BLaER1 treated with 17β-estradiol and CSF1 and Interleukin-3, amounts not matched to agents 10 nM and 100 nM (cell line): ENCODE measurements at regions not wholly inside any gene's neighbourhood (a gene's known extent, or its start where the extent isn't known, plus 50 kb on each side); places are given as distances from the start of the nearest gene placed in this dataset.
"Not testable (repeated sequence)": the region's sequence is repeated elsewhere in the genome, so short reads cannot be mapped to it uniquely, and the experiment has no call there.

Source experiments
- H3K27ac ChIP-seq, 11 experiments: shearing (Covaris generic); formaldehyde crosslinking; 2 replicates each; pipeline ENCODE4 v1.8.1; 2022
- H3K27me3 ChIP-seq, 11 experiments: shearing (Covaris generic); formaldehyde crosslinking; 2 replicates each; pipeline ENCODE4 v1.8.1; 2022
- H3K36me3 ChIP-seq, 11 experiments: shearing (Covaris generic); formaldehyde crosslinking; 2 replicates each; pipeline ENCODE4 v1.8.1; 2022
- H3K4me1 ChIP-seq, 10 experiments: shearing (Covaris generic); formaldehyde crosslinking; 2 replicates each; pipeline ENCODE4 v1.8.1; 2022
- H3K4me2 ChIP-seq, 11 experiments: shearing (Covaris generic); formaldehyde crosslinking; 2 replicates each; pipeline ENCODE4 v1.8.1; 2022
- H3K4me3 ChIP-seq, 10 experiments: shearing (Covaris generic); formaldehyde crosslinking; 2 replicates each; pipeline ENCODE4 v1.8.1; 2022
- H3K9ac ChIP-seq, 11 experiments: shearing (Covaris generic); formaldehyde crosslinking; 2 replicates each; pipeline ENCODE4 v1.8.1; 2022
- H3K9me3 ChIP-seq, 11 experiments: shearing (Covaris generic); formaldehyde crosslinking; replicated peaks in 1 of 11; 2 replicates each; pipeline ENCODE4 v1.8.1; 2022
- H4K20me1 ChIP-seq, 11 experiments: shearing (Covaris generic); formaldehyde crosslinking; 2 replicates each; pipeline ENCODE4 v1.8.1; 2022
- Cebpa-rat ChIP-seq, 11 experiments: shearing (Covaris generic); IDR thresholded peaks; 2 replicates each; pipeline ENCODE4 v1.8.1; 2022

DNA sequence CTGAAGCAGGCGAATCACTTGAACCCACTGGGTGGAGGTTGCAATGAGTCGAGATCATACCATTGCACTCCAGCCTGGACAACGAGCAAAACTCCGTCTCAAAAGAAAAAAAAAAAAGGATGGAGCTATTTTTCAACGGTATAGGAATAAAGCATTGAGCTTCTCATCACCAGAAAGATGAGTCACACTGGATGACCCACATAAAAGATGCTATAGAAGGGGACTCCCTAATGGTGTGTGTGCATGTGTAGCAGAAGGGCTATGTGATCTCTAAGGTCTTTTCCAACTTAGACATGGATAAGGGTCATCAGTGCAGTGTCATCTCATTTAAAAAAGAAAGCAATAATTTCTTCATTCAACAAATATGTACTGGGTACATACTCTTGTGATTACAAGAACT is 476.0 kb downstream of the MFSD1 start:
- H3K36me3 ChIP-seq: no peaks in the 10 kb centered on the region
- peaks cover 0 to 10% (median 0%) of the 10 kb centered on the region in 11 experiments; a peak in 2 of 22 replicates for H4K20me1 ChIP-seq
- H3K27ac ChIP-seq: no peak overlapping the region
- H3K4me2 ChIP-seq: no peak overlapping the region
- no peak for TF ChIP-seq Cebpa-rat (IDR thresholded peaks at IDR 0.05)
- H3K4me1 ChIP-seq: no peaks in the 10 kb centered on the region
- no peak overlapping the region for H3K4me3 ChIP-seq
- H3K27me3 ChIP-seq: no peaks in the 10 kb centered on the region
- H3K9ac ChIP-seq: no peak overlapping the region
- no peaks in the 10 kb centered on the region for H3K9me3 ChIP-seq

DNA sequence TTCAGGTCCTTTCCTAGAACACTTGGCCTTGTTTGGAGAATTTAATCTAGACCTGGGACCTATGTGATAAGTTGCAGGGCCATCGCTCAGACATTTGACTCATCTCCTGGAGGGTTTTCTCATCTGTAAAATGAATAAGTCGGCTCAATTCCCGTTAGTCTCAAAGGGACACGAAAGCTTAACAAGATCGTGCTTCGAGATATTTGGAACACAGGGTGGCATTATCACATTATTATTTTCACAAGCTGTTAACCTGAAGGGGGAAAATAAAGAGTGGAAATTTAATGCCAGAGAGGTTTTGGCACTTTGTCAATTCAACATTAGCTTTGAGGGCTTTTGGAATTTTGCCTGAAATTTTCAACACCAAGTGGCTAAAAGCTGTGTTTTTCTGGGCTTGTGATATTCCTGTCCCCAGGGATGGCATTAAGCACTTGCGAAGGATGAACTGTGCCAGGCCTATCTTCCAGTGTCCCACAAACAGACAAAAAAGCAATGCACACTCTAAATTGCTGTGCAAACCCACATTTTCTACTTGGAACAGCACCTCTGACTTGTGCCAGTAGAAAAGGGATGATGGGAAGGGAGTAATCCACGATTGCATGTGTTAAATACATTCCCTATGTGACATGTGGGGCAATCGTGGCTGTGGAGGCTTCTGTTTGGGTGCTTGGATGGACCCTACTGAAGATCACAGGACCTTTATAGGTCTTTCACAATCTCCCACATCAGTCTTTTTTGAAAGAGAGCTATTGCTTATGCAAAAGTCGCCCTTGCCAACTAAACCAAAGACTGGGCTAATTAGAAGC is 478.7 kb downstream of the MFSD1 start:
- no peak overlapping the region for H3K4me3 ChIP-seq
- H3K27ac ChIP-seq: no peak overlapping the region
- no peaks in the 10 kb centered on the region for H3K4me1 ChIP-seq
- H4K20me1 ChIP-seq: 0 out of 22 replicates have a peak, but pooled peaks cover 0 to 3% (median 0%) of the 10 kb centered on the region in 11 experiments
- H3K36me3 ChIP-seq: no peaks in the 10 kb centered on the region
- H3K4me2 ChIP-seq: no peak overlapping the region
- no peak for TF ChIP-seq Cebpa-rat (IDR thresholded peaks at IDR 0.05)
- no peaks in the 10 kb centered on the region for H3K9me3 ChIP-seq
- H3K27me3 ChIP-seq: no peaks in the 10 kb centered on the region
- no peak overlapping the region for H3K9ac ChIP-seq

DNA sequence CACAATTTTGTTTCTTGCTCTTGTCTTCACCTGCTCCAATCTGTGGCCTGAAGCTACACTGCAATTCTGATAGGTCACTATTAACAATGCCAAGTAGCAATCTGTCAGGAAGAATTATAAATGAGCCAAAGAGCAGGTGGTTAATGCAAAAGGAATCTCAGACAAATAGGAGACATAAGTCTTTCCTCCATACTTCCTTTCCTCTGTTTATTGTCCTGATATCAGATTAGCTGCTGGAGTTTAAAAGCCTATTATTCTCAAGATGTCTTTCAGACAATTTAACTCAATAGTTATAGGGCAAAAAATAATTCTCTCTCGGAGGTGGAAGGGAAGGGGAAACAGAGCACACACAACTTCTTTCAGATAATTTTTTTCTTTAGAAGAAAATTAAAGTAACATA is 491.6 kb downstream of the MFSD1 start:
- no peaks in the 10 kb centered on the region for H3K9me3 ChIP-seq
- H3K4me1 ChIP-seq: no peaks in the 10 kb centered on the region
- no peak overlapping the region for H3K4me3 ChIP-seq
- no peaks in the 10 kb centered on the region for H3K27me3 ChIP-seq
- no peaks in the 10 kb centered on the region for H4K20me1 ChIP-seq
- H3K4me2 ChIP-seq: no peak overlapping the region
- no peak overlapping the region for H3K27ac ChIP-seq
- no peak for TF ChIP-seq Cebpa-rat (IDR thresholded peaks at IDR 0.05)
- no peak overlapping the region for H3K9ac ChIP-seq
- no peaks in the 10 kb centered on the region for H3K36me3 ChIP-seq

DNA sequence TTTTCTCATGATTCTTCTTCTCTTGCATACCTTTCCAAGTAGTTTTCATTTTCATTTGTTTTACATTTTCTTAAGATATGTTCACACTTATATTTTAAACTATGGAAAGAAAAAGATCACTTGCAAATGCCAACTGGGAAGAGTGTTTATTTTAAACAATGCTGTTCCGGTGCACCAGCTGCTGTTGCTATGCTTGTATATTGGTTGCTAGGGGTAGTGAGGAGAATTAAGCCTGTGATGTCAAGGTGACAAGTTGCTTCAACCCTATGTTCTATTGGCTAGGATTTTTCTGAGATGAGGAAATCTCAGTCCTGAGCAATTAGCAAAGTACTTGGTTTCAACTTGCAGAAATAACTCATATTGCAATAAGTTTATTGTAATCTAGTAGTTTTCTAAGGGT is 500.1 kb downstream of the MFSD1 start:
- Histone ChIP-seq H3K4me2 (no peak overlapping the region), H3K27ac (no peak overlapping the region), H3K9ac (no peak overlapping the region), H3K27me3 (no peaks in the 10 kb centered on the region), H3K4me3 (no peak overlapping the region), H3K36me3 (no peaks in the 10 kb centered on the region), H3K4me1 (no peaks in the 10 kb centered on the region), H4K20me1 (no peaks in the 10 kb centered on the region), H3K9me3 (peaks cover 0 to 19% (median 6%) of the 10 kb centered on the region in 11 experiments; a peak in 12 of 22 replicates)
- no peak for TF ChIP-seq Cebpa-rat (IDR thresholded peaks at IDR 0.05)

DNA sequence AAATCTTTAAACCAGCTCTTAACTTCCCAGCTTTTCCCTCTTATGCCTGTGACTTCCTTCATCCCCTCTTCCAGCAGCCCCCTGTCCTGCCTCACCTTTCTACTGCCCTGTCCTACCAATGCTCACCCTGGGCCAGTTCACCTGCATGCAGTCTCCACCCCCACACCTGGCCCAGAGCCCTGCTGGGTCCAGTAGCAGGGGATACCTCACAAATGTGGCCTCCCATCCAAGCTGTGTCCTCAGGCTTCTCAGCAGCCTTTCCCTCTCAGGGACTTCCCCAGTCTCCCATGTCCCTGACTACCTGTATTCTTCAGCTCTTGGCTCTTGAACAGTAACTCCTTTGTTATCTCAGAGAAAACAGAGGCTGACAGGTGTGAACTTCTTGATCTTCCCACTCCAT is 503.2 kb downstream of the MFSD1 start:
- Histone ChIP-seq H3K4me2 (no peak overlapping the region), H3K27ac (no peak overlapping the region), H3K4me3 (no peak overlapping the region), H3K4me1 (no peaks in the 10 kb centered on the region), H3K9ac (no peak overlapping the region), H3K36me3 (no peaks in the 10 kb centered on the region), H4K20me1 (no peaks in the 10 kb centered on the region), H3K27me3 (no peaks in the 10 kb centered on the region), H3K9me3 (peaks cover 0 to 19% (median 6%) of the 10 kb centered on the region in 11 experiments; a peak in 12 of 22 replicates)
- no peak for TF ChIP-seq Cebpa-rat (IDR thresholded peaks at IDR 0.05)

DNA sequence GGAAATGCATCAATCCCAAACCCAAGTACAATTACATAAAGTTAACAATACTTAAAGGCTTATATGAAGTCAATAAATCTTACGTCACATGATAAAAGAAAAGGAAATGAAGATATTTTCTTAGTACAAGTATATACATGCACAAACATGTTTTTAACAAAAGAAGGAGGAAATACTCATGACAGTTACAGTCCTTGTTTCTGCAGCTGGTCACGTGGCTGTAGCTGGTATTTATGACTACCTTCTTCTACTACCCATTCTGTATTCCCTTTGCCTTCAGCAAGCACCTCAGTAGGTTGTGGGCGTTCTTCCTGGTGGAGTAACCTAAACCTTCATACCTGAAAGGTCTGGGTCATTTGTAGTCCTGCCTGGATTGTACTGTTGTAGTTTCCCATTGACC is 514.9 kb downstream of the MFSD1 start:
- not testable (repeated sequence) for H3K4me2 ChIP-seq, H3K4me1 ChIP-seq, H3K27ac ChIP-seq, H3K36me3 ChIP-seq, H3K9ac ChIP-seq, H3K27me3 ChIP-seq, H3K4me3 ChIP-seq, H4K20me1 ChIP-seq, H3K9me3 ChIP-seq

DNA sequence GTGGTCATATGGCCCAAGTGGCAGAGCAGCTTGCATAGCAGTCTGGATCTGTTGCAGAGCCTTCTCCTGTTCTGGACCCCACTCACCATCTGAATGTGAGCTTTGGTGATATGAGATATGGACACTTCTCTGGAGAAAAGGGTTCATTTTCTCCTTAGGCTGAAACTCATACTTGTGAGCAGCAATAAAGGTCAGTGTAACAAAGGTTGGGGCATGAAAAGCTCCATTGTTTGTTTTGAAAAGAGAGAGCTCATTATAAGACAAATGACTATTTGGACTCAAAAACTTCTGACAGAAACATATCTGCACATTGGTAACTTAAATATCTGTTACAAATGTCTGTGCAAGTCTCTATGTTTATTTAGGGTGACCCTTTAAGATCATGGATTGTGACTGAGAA is 517.3 kb downstream of the MFSD1 start:
- no peak for TF ChIP-seq Cebpa-rat (IDR thresholded peaks at IDR 0.05)
- H4K20me1 ChIP-seq: no peaks in the 10 kb centered on the region
- peaks cover 0 to 6% (median 0%) of the 10 kb centered on the region in 11 experiments; a peak in 2 of 22 replicates for H3K9me3 ChIP-seq
- no peaks in the 10 kb centered on the region for H3K27me3 ChIP-seq
- H3K4me1 ChIP-seq: no peaks in the 10 kb centered on the region
- H3K4me2 ChIP-seq: no peak overlapping the region
- no peak overlapping the region for H3K27ac ChIP-seq
- no peak overlapping the region for H3K9ac ChIP-seq
- H3K36me3 ChIP-seq: no peaks in the 10 kb centered on the region
- H3K4me3 ChIP-seq: no peak overlapping the region

DNA sequence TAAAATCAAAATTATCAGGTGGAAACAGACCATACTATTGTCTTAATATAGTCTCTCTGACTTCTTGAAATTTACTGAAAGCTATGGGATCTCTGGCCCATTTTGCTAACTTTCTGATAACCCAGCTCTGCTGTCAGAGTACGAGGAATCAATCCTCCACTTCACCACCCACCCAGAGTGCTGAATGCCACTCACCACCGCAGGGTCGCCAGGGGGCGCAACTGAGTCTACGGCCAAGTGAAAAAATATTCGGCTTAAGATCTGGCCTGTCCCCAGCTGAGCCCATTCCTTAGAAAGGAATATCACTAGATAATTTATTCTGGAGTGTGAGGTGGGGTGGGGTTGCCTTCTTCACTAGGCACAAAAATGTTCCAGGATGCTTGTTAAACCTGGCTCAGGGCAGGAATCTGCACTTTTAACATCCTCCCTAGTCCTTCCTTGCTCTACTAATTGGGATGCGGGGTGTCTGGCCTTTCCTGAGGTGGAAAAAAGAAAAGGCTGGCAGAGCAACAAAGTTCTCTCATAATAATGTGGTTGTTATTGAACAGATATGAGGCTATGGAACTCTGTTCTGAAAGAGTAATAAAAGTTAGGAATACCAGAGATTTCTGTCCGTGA is 520.6 kb downstream of the MFSD1 start:
- Histone ChIP-seq H3K9me3 (no peaks in the 10 kb centered on the region), H3K4me3 (no peak overlapping the region)
- TF ChIP-seq Cebpa-rat (IDR thresholded peaks at IDR 0.05): no peak

DNA sequence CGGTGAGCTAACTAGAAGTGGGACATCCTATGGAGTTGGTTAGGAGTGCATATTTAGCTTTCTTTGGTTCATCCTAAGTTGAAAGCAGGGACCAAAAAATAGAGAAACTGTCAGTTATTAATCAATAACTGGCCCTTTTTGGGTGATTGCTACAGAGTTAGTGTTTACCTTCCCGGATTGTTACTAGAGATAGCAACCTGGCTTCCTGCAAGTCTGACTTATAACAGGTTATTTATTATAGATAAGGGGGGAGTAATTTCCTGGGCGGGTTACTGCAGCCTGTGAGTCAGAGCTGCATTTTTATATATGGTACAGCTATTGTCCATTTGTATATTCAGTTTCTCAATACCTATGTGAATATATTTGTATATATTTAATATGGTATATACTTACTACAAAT is 522.0 kb downstream of the MFSD1 start:
- Histone ChIP-seq H3K9ac (no peak overlapping the region), H3K27ac (no peak overlapping the region), H3K9me3 (no peaks in the 10 kb centered on the region), H3K36me3 (no peaks in the 10 kb centered on the region), H3K4me3 (no peak overlapping the region), H3K4me1 (no peaks in the 10 kb centered on the region), H4K20me1 (no peaks in the 10 kb centered on the region), H3K27me3 (no peaks in the 10 kb centered on the region), H3K4me2 (no peak overlapping the region)
- no peak for TF ChIP-seq Cebpa-rat (IDR thresholded peaks at IDR 0.05)

More for the DNA sequence above, 520.6 kb downstream of the MFSD1 start:
- no peaks in the 10 kb centered on the region for H4K20me1 ChIP-seq
- no peaks in the 10 kb centered on the region for H3K4me1 ChIP-seq
- H3K9ac ChIP-seq: no peak overlapping the region
- H3K27me3 ChIP-seq: no peaks in the 10 kb centered on the region
- no peaks in the 10 kb centered on the region for H3K36me3 ChIP-seq
- H3K27ac ChIP-seq: no peak overlapping the region
- no peak overlapping the region for H3K4me2 ChIP-seq

DNA sequence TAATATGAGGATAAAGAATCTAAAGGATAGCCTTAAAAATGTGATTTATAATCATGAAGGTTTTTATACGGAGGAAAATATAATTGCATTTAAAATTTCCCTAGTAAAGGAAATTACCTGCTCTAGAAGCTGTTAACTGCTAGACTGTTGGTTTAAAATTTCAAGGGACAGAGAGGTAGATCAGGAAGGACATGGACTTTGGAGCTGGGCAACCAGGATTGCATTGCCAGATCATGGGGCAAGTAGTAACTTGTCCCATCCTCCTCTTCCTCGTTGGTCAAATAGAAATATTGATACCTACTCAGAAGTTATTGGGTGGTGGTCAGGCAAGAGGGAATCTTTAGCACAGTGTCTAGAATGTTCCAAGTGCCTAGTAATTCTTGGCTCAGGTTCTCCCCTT is 525.1 kb downstream of the MFSD1 start:
- Histone ChIP-seq H3K27me3 (no peaks in the 10 kb centered on the region), H3K4me1 (no peaks in the 10 kb centered on the region), H3K36me3 (no peaks in the 10 kb centered on the region), H3K27ac (no peak overlapping the region), H3K9me3 (no peaks in the 10 kb centered on the region), H4K20me1 (no peaks in the 10 kb centered on the region), H3K9ac (no peak overlapping the region), H3K4me3 (no peak overlapping the region), H3K4me2 (no peak overlapping the region)
- no peak for TF ChIP-seq Cebpa-rat (IDR thresholded peaks at IDR 0.05)
